BLaER1 (cell line): ENCODE measurements at regions not wholly inside any gene's neighbourhood (a gene's known extent, or its start where the extent isn't known, plus 50 kb on each side); places are given as distances from the start of the nearest gene placed in this dataset.

Experiments
- H3K27ac ChIP-seq: shearing (Covaris generic); formaldehyde crosslinking; 2 replicates; pipeline ENCODE4 v1.8.1; 2022
- H3K27me3 ChIP-seq: shearing (Covaris generic); formaldehyde crosslinking; 2 replicates; pipeline ENCODE4 v1.8.1; 2022
- H3K36me3 ChIP-seq: shearing (Covaris generic); formaldehyde crosslinking; 2 replicates; pipeline ENCODE4 v1.8.1; 2022
- H3K4me1 ChIP-seq: shearing (Covaris generic); formaldehyde crosslinking; 2 replicates; pipeline ENCODE4 v1.8.1; 2022
- H3K4me2 ChIP-seq: shearing (Covaris generic); formaldehyde crosslinking; 2 replicates; pipeline ENCODE4 v1.8.1; 2022
- H3K4me3 ChIP-seq: shearing (Covaris generic); formaldehyde crosslinking; 2 replicates; pipeline ENCODE4 v1.8.1; 2022
- H3K9ac ChIP-seq: shearing (Covaris generic); formaldehyde crosslinking; 2 replicates; pipeline ENCODE4 v1.8.1; 2022
- H3K9me3 ChIP-seq: shearing (Covaris generic); formaldehyde crosslinking; 2 replicates; pipeline ENCODE4 v1.8.1; 2022
- H4K20me1 ChIP-seq: shearing (Covaris generic); formaldehyde crosslinking; 2 replicates; pipeline ENCODE4 v1.8.1; 2022
- Cebpa-rat ChIP-seq: shearing (Covaris generic); IDR thresholded peaks from 2 replicates; pipeline ENCODE4 v1.8.1; 2022

- TF ChIP-seq Cebpa-rat = no peak
- Histone ChIP-seq H3K27me3 (no peaks in the 10 kb centered on the region), H3K4me1 (no peaks in the 10 kb centered on the region), H3K9me3 (peaks cover 4% of the 10 kb centered on the region; the same call in 1 of the 2 replicates), H4K20me1 (no peaks in the 10 kb centered on the region), H3K4me3 (no peak overlapping the region), H3K4me2 (no peak overlapping the region), H3K36me3 (no peaks in the 10 kb centered on the region), H3K27ac (no peak overlapping the region), H3K9ac (no peak overlapping the region)
Measured at GRCh38 chr16:86355531-86355930, 154.8 kb upstream of the FOXF1 start.

- Histone ChIP-seq H3K9me3 (peaks cover 4% of the 10 kb centered on the region; the same call in 1 of the 2 replicates), H4K20me1 (no peaks in the 10 kb centered on the region), H3K4me1 (no peaks in the 10 kb centered on the region), H3K27ac (no peak overlapping the region), H3K27me3 (no peaks in the 10 kb centered on the region), H3K4me2 (no peak overlapping the region), H3K4me3 (no peak overlapping the region), H3K9ac (no peak overlapping the region), H3K36me3 (no peaks in the 10 kb centered on the region)
- no peak for TF ChIP-seq Cebpa-rat
Measured at GRCh38 chr16:86355951-86356350, 154.4 kb upstream of the FOXF1 start.

GRCh38 chr16:86356804-86357203 is 153.5 kb upstream of the FOXF1 start:
- Histone ChIP-seq H3K27me3 (no peaks in the 10 kb centered on the region), H3K9ac (no peak overlapping the region), H3K9me3 (peaks cover 4% of the 10 kb centered on the region; the same call in 1 of the 2 replicates), H3K4me3 (no peak overlapping the region), H4K20me1 (no peaks in the 10 kb centered on the region), H3K4me1 (no peaks in the 10 kb centered on the region), H3K27ac (no peak overlapping the region), H3K36me3 (no peaks in the 10 kb centered on the region), H3K4me2 (no peak overlapping the region)
- no peak for TF ChIP-seq Cebpa-rat

- no peaks in the 10 kb centered on the region for H3K36me3 ChIP-seq
- no peaks in the 10 kb centered on the region for H3K4me1 ChIP-seq
- H4K20me1 ChIP-seq = no peaks in the 10 kb centered on the region
- no peak overlapping the region for H3K27ac ChIP-seq
- no peak overlapping the region for H3K4me3 ChIP-seq
- H3K9me3 ChIP-seq = peaks cover 4% of the 10 kb centered on the region; the same call in 1 of the 2 replicates
- TF ChIP-seq Cebpa-rat = no peak
- no peaks in the 10 kb centered on the region for H3K27me3 ChIP-seq
- no peak overlapping the region for H3K4me2 ChIP-seq
- H3K9ac ChIP-seq = no peak overlapping the region
Measured at GRCh38 chr16:86357303-86357702, 153.0 kb upstream of the FOXF1 start.

- Histone ChIP-seq H3K27ac (no peak overlapping the region), H3K9ac (no peak overlapping the region), H4K20me1 (no peaks in the 10 kb centered on the region), H3K9me3 (peaks cover 4% of the 10 kb centered on the region; the same call in 1 of the 2 replicates), H3K4me2 (no peak overlapping the region), H3K27me3 (no peaks in the 10 kb centered on the region), H3K36me3 (no peaks in the 10 kb centered on the region), H3K4me1 (no peaks in the 10 kb centered on the region), H3K4me3 (no peak overlapping the region)
- TF ChIP-seq Cebpa-rat = no peak
Measured at GRCh38 chr16:86357950-86358349, 152.4 kb upstream of the FOXF1 start.

GRCh38 chr16:86359571-86359970 is 150.8 kb upstream of the FOXF1 start:
- Histone ChIP-seq H3K27me3 (peaks cover 7% of the 10 kb centered on the region), H3K4me1 (no peaks in the 10 kb centered on the region), H3K36me3 (no peaks in the 10 kb centered on the region), H4K20me1 (no peaks in the 10 kb centered on the region), H3K4me3 (no peak overlapping the region), H3K27ac (no peak overlapping the region), H3K4me2 (no peak overlapping the region), H3K9ac (no peak overlapping the region), H3K9me3 (peaks cover 4% of the 10 kb centered on the region; the same call in 1 of the 2 replicates)
- TF ChIP-seq Cebpa-rat = no peak

- no peak for TF ChIP-seq Cebpa-rat
- H3K27ac ChIP-seq = no peak overlapping the region
Measured at GRCh38 chr16:86362155-86362849, 148.0 kb upstream of the FOXF1 start.

GRCh38 chr16:86363057-86363490 is 147.3 kb upstream of the FOXF1 start:
- H3K9ac ChIP-seq = no peak overlapping the region
- no peaks in the 10 kb centered on the region for H4K20me1 ChIP-seq
- H3K27ac ChIP-seq = no peak overlapping the region
- no peaks in the 10 kb centered on the region for H3K9me3 ChIP-seq
- TF ChIP-seq Cebpa-rat = no peak
- H3K4me2 ChIP-seq = no peak overlapping the region
- H3K4me3 ChIP-seq = no peak overlapping the region
- H3K27me3 ChIP-seq = peaks cover 24% of the 10 kb centered on the region
- no peaks in the 10 kb centered on the region for H3K36me3 ChIP-seq
- peaks cover 9% of the 10 kb centered on the region for H3K4me1 ChIP-seq

More at GRCh38 chr16:86362155-86362849, 148.0 kb upstream of the FOXF1 start:
- Histone ChIP-seq H3K4me3 (no peak overlapping the region), H3K9me3 (no peaks in the 10 kb centered on the region), H3K36me3 (no peaks in the 10 kb centered on the region), H3K4me2 (no peak overlapping the region), H4K20me1 (no peaks in the 10 kb centered on the region), H3K4me1 (peaks cover 9% of the 10 kb centered on the region), H3K27me3 (peaks cover 24% of the 10 kb centered on the region), H3K9ac (no peak overlapping the region)

- H3K4me1 ChIP-seq = peaks cover 9% of the 10 kb centered on the region
- H3K27ac ChIP-seq = no peak overlapping the region
- H3K9ac ChIP-seq = no peak overlapping the region
- H3K9me3 ChIP-seq = no peaks in the 10 kb centered on the region
- H3K27me3 ChIP-seq = peaks cover 24% of the 10 kb centered on the region
- H3K4me3 ChIP-seq = no peak overlapping the region
- no peaks in the 10 kb centered on the region for H4K20me1 ChIP-seq
- H3K36me3 ChIP-seq = no peaks in the 10 kb centered on the region
- no peak overlapping the region for H3K4me2 ChIP-seq
- no peak for TF ChIP-seq Cebpa-rat
Measured at GRCh38 chr16:86363836-86364618, 146.3 kb upstream of the FOXF1 start.
